HFFc6 (cell line): ENCODE measurements at regions not wholly inside any gene's neighbourhood (a gene's known extent, or its start where the extent isn't known, plus 50 kb on each side); places are given as distances from the start of the nearest gene placed in this dataset.

Experiments
- DNase-seq: peaks from one replicate; pipeline ENCODE4 v3.0.0-alpha.2; 2018
- H3K27ac Mint-ChIP-seq: 2 replicates; pipeline ENCODE4 v1.8.0; 2020; ENCODE audit warnings: mild to moderate bottlenecking, mixed read lengths
- H3K27me3 Mint-ChIP-seq: 2 replicates; pipeline ENCODE4 v1.8.0; 2021; ENCODE audit warnings: mild to moderate bottlenecking, moderate library complexity, mixed read lengths; ENCODE audit not compliant: insufficient read depth
- H3K36me3 Mint-ChIP-seq: 2 replicates; pipeline ENCODE4 v1.8.0; 2021; ENCODE audit warnings: low read depth, mixed read lengths
- H3K4me1 Mint-ChIP-seq: 2 replicates; pipeline ENCODE4 v1.8.0; 2020; ENCODE audit warnings: low read depth, mixed read lengths
- H3K4me3 Mint-ChIP-seq: 2 replicates; pipeline ENCODE4 v1.8.0; 2020; ENCODE audit warnings: mild to moderate bottlenecking, moderate library complexity, mixed read lengths
- H3K9me3 Mint-ChIP-seq: 2 replicates; pipeline ENCODE4 v1.8.0; 2020; ENCODE audit warnings: mild to moderate bottlenecking, mixed read lengths
- TF ChIP-seq, protein P1 (sequence below): fragments of 200-600 bp; sonication (generic); IDR thresholded peaks from 2 replicates; pipeline ENCODE4 v1.5.0; 2021; ENCODE audit warnings: antibody characterized with exemption, mild to moderate bottlenecking

DNA sequence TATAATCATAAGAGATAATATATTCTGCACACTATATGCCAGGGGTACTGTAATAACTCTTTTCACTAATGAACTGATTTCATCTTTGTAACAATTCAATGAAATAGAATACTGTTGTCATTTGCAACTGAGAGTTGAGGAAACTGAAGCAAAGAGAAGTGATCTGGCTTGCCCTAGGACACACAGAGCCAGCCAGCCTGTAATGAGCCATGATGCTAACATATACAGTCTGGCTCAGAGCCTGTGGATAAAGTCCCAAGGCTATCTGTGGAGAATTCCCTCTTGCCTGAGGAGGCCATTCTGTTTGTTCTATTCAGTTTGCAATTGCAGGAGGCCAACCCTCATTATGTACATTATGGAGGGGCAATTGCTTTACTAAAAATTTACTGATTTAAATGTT lies 241.3 kb downstream of the CXCL12 start:
- H3K36me3 Mint-ChIP-seq = peaks cover 8% of the 10 kb centered on the region; the same call in 1 of the 2 replicates
- peaks cover 20% of the 10 kb centered on the region for H3K9me3 Mint-ChIP-seq
- DNase-seq = no peak
- TF ChIP-seq, protein P1, sequence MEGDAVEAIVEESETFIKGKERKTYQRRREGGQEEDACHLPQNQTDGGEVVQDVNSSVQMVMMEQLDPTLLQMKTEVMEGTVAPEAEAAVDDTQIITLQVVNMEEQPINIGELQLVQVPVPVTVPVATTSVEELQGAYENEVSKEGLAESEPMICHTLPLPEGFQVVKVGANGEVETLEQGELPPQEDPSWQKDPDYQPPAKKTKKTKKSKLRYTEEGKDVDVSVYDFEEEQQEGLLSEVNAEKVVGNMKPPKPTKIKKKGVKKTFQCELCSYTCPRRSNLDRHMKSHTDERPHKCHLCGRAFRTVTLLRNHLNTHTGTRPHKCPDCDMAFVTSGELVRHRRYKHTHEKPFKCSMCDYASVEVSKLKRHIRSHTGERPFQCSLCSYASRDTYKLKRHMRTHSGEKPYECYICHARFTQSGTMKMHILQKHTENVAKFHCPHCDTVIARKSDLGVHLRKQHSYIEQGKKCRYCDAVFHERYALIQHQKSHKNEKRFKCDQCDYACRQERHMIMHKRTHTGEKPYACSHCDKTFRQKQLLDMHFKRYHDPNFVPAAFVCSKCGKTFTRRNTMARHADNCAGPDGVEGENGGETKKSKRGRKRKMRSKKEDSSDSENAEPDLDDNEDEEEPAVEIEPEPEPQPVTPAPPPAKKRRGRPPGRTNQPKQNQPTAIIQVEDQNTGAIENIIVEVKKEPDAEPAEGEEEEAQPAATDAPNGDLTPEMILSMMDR = no peak
- H3K4me1 Mint-ChIP-seq = no peaks in the 10 kb centered on the region
- H3K27ac Mint-ChIP-seq = no peak overlapping the region
- H3K4me3 Mint-ChIP-seq = no peak overlapping the region
- peaks cover 22% of the 10 kb centered on the region for H3K27me3 Mint-ChIP-seq

- no peak overlapping the region for H3K27ac Mint-ChIP-seq
- no peaks in the 10 kb centered on the region for H3K36me3 Mint-ChIP-seq
- H3K9me3 Mint-ChIP-seq = peaks cover 4% of the 10 kb centered on the region; the same call in 1 of the 2 replicates
- no peak overlapping the region for H3K4me3 Mint-ChIP-seq
- TF ChIP-seq, protein P1 = no peak
- H3K27me3 Mint-ChIP-seq = peaks cover 3% of the 10 kb centered on the region
- H3K4me1 Mint-ChIP-seq = no peaks in the 10 kb centered on the region
- no peak for DNase-seq
Measured at GRCh38 chr10:44132361-44133289, 252.3 kb downstream of the CXCL12 start.

- Mint-ChIP-seq H3K27ac (no peak overlapping the region), H3K4me1 (peaks cover 14% of the 10 kb centered on the region), H3K4me3 (no peak overlapping the region; the same call in 1 of the 2 replicates), H3K27me3 (peaks cover 2% of the 10 kb centered on the region), H3K9me3 (no peaks in the 10 kb centered on the region), H3K36me3 (no peaks in the 10 kb centered on the region)
- TF ChIP-seq, protein P1 = no peak
- no peak for DNase-seq
Measured at GRCh38 chr10:44126291-44126717, 258.6 kb downstream of the CXCL12 start.

DNA sequence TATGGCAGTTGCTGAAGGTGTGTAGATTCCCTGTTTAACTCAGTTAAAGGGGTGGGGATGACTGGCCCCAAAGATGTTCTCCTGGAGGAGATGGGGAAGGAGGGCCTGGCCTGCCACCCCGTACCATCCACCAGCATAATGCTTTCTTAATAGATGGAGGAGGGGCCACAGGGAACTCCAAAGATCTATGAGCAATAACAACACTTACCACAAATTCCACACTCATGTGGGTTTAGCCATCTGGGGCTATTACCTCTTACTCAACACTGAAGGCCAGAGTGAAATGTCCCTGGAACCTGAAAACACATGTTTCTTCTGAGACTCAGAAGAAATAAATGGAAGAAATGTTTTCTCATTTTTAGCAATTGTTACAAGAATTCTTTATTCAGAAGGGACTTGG lies 259.0 kb downstream of the CXCL12 start:
- Mint-ChIP-seq H3K36me3 (no peaks in the 10 kb centered on the region), H3K27me3 (peaks cover 2% of the 10 kb centered on the region; the same call in 1 of the 2 replicates), H3K27ac (no peak overlapping the region), H3K4me3 (no peak overlapping the region; the same call in 1 of the 2 replicates), H3K4me1 (peaks cover 14% of the 10 kb centered on the region), H3K9me3 (no peaks in the 10 kb centered on the region)
- TF ChIP-seq, protein P1 = no peak
- peak; percentile 69 for DNase-seq

- Mint-ChIP-seq H3K4me3 (no peak overlapping the region), H3K27me3 (peaks cover 4% of the 10 kb centered on the region), H3K27ac (no peak overlapping the region), H3K36me3 (no peaks in the 10 kb centered on the region; the same call in 1 of the 2 replicates), H3K4me1 (no peaks in the 10 kb centered on the region), H3K9me3 (no peaks in the 10 kb centered on the region; the same call in 1 of the 2 replicates)
- no peak for DNase-seq
- TF ChIP-seq, protein P1 = no peak
Measured at GRCh38 chr10:44118500-44118899, 266.4 kb downstream of the CXCL12 start.
